Uterus (tissue), 2 donors: ENCODE measurements at regions not wholly inside any gene's neighbourhood (a gene's known extent, or its start where the extent isn't known, plus 50 kb on each side); places are given as distances from the start of the nearest gene placed in this dataset.
"Not testable (repeated sequence)": the region's sequence is repeated elsewhere in the genome, so short reads cannot be mapped to it uniquely, and the experiment has no call there.

ENCODE experiments used
- CTCF ChIP-seq, 4 experiments: fragments of 200-600 bp in 2 of 4; fragments of 450-650 bp in 2 of 4; sonication (generic) in 2 of 4; IDR thresholded peaks; one replicate each; pipeline ENCODE4 v1.5.1; 2016 to 2019; ENCODE audit warnings: antibody characterized with exemption in 4 of 4, mild to moderate bottlenecking in 2 of 4, moderate library complexity in 1 of 4
- POLR2A ChIP-seq, 2 donors: fragments of 450-650 bp; IDR thresholded peaks; one replicate each; pipeline ENCODE4 v1.6.1; 2016; ENCODE audit warnings: antibody characterized with exemption in 2 of 2, mild to moderate bottlenecking in 1 of 2, moderate library complexity in 1 of 2

GRCh38 chr7:13806089-13806867 lies 183.2 kb downstream of the ETV1 start:
- TF ChIP-seq CTCF, POLR2A (IDR thresholded peaks at IDR 0.05): not testable (repeated sequence)
